DND-41 (cell line): ENCODE measurements at regions not wholly inside any gene's neighbourhood (a gene's known extent, or its start where the extent isn't known, plus 50 kb on each side); places are given as distances from the start of the nearest gene placed in this dataset.

Source experiments
- ATAC-seq: fragments of 200-7000 bp; cut with Tn5 transposase; 3 replicates; pipeline ENCODE4 v1.9.1; 2021; ENCODE audit warnings: low read depth; ENCODE audit not compliant: insufficient read depth
- DNase-seq: peaks from one replicate; pipeline ENCODE4 v3.0.0-alpha.2; 2020
- H2AFZ ChIP-seq: 2 replicates; pipeline ENCODE4 v1.6.0; 2012; ENCODE audit warnings: low read depth, low read length
- H3K27ac ChIP-seq: 2 replicates; pipeline ENCODE4 v1.5.1; 2012; ENCODE audit warnings: low read length, inconsistent platforms
- H3K27me3 ChIP-seq: fragments of 200-600 bp; sonication (generic); 2 replicates; pipeline ENCODE4 v1.6.0; 2012; ENCODE audit warnings: low read length, mild to moderate bottlenecking, inconsistent platforms; ENCODE audit not compliant: insufficient read depth, poor library complexity
- H3K36me3 ChIP-seq: 2 replicates; pipeline ENCODE4 v1.5.1; 2012; ENCODE audit warnings: low read length, inconsistent platforms; ENCODE audit not compliant: insufficient read depth
- H3K4me1 ChIP-seq: 2 replicates; pipeline ENCODE4 v1.5.1; 2012; ENCODE audit warnings: mild to moderate bottlenecking, low read length; ENCODE audit not compliant: insufficient read depth
- H3K4me2 ChIP-seq: 2 replicates; pipeline ENCODE4 v1.6.0; 2012; ENCODE audit warnings: mild to moderate bottlenecking, moderate library complexity, low read length, inconsistent platforms; ENCODE audit not compliant: insufficient read depth
- H3K4me3 ChIP-seq, 2 experiments: fragments of 200-600 bp in 1 of 2; shearing (Covaris generic) in 1 of 2; 2 replicates each; pipeline ENCODE4 v1.5.1; 2012 to 2016; ENCODE audit warnings: inconsistent platforms in 2 of 2, low read length in 2 of 2, mild to moderate bottlenecking in 2 of 2, low read depth in 1 of 2, moderate library complexity in 1 of 2
- H3K79me2 ChIP-seq: 2 replicates; pipeline ENCODE4 v1.6.0; 2012; ENCODE audit warnings: low read length, inconsistent platforms; ENCODE audit not compliant: insufficient read depth
- H3K9ac ChIP-seq: 2 replicates; pipeline ENCODE4 v1.6.0; 2012; ENCODE audit warnings: low read depth, mild to moderate bottlenecking, inconsistent platforms, low read length, moderate library complexity
- H3K9me3 ChIP-seq: 2 replicates; pipeline ENCODE4 v1.5.1; 2012; ENCODE audit warnings: low read length, moderate library complexity, mild to moderate bottlenecking, inconsistent platforms; ENCODE audit not compliant: insufficient read depth, severe bottlenecking
- H4K20me1 ChIP-seq: 2 replicates; pipeline ENCODE4 v1.6.0; 2012; ENCODE audit warnings: low read length; ENCODE audit not compliant: insufficient read depth
- EZH2 ChIP-seq: IDR thresholded peaks from 3 replicates; pipeline ENCODE4 v1.6.1; 2012; ENCODE audit warnings: borderline replicate concordance, low read depth, mild to moderate bottlenecking, moderate library complexity, low read length, inconsistent platforms; ENCODE audit not compliant: severe bottlenecking
- TF ChIP-seq, protein P1 (sequence below): IDR thresholded peaks from 2 replicates; pipeline ENCODE4 v1.5.1; 2012; ENCODE audit warnings: borderline replicate concordance, low read length, moderate library complexity, mild to moderate bottlenecking; ENCODE audit not compliant: poor library complexity, severe bottlenecking; ENCODE audit errors: extremely low read depth

DNA sequence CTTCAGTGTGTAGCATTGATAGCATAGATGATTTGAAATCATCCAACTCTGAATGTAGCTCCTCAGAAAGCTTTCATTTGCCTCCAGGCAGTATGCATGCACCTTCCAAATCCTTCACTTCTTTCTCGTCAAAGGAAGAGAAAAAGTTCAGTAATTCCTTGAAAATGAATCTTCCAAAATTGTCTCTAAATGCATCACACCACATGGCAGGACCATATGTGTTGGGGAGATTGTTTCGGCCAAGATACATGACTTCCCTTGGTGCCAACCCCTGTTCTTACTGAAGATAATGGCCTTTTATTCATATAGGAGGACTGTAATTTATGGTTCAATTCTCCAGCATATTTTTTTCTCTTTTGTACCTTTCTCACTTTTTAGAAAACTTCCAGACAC, 315.6 kb upstream of the SPRY2 start:
- Histone ChIP-seq H3K4me2 (no peak overlapping the region), H3K4me1 (no peaks in the 10 kb centered on the region), H4K20me1 (no peaks in the 10 kb centered on the region), H3K27ac (no peak overlapping the region), H3K4me3 (no peak overlapping the region), H3K79me2 (no peaks in the 10 kb centered on the region), H3K9ac (no peak overlapping the region), H2AFZ (no peak overlapping the region), H3K9me3 (no peaks in the 10 kb centered on the region), H3K27me3 (no peaks in the 10 kb centered on the region), H3K36me3 (no peaks in the 10 kb centered on the region)
- ATAC-seq (no peak), DNase-seq (no peak)
- no peak for TF ChIP-seq EZH2
- TF ChIP-seq, protein P1, sequence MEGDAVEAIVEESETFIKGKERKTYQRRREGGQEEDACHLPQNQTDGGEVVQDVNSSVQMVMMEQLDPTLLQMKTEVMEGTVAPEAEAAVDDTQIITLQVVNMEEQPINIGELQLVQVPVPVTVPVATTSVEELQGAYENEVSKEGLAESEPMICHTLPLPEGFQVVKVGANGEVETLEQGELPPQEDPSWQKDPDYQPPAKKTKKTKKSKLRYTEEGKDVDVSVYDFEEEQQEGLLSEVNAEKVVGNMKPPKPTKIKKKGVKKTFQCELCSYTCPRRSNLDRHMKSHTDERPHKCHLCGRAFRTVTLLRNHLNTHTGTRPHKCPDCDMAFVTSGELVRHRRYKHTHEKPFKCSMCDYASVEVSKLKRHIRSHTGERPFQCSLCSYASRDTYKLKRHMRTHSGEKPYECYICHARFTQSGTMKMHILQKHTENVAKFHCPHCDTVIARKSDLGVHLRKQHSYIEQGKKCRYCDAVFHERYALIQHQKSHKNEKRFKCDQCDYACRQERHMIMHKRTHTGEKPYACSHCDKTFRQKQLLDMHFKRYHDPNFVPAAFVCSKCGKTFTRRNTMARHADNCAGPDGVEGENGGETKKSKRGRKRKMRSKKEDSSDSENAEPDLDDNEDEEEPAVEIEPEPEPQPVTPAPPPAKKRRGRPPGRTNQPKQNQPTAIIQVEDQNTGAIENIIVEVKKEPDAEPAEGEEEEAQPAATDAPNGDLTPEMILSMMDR, result no peak

GRCh38 chr13:80655778-80656511, 315.0 kb upstream of the SPRY2 start:
- no peak overlapping the region for H3K27ac ChIP-seq
- TF ChIP-seq, protein P1, result no peak
- no peak for TF ChIP-seq EZH2
- H3K36me3 ChIP-seq, result no peaks in the 10 kb centered on the region
- H3K79me2 ChIP-seq, result no peaks in the 10 kb centered on the region
- DNase-seq (no peak), ATAC-seq (no peak)
- no peaks in the 10 kb centered on the region for H3K9me3 ChIP-seq
- no peak overlapping the region for H2AFZ ChIP-seq
- H3K9ac ChIP-seq, result no peak overlapping the region
- H3K4me2 ChIP-seq, result no peak overlapping the region
- no peaks in the 10 kb centered on the region for H3K4me1 ChIP-seq
- H3K27me3 ChIP-seq, result no peaks in the 10 kb centered on the region
- no peaks in the 10 kb centered on the region for H4K20me1 ChIP-seq
- no peak overlapping the region for H3K4me3 ChIP-seq

DNA sequence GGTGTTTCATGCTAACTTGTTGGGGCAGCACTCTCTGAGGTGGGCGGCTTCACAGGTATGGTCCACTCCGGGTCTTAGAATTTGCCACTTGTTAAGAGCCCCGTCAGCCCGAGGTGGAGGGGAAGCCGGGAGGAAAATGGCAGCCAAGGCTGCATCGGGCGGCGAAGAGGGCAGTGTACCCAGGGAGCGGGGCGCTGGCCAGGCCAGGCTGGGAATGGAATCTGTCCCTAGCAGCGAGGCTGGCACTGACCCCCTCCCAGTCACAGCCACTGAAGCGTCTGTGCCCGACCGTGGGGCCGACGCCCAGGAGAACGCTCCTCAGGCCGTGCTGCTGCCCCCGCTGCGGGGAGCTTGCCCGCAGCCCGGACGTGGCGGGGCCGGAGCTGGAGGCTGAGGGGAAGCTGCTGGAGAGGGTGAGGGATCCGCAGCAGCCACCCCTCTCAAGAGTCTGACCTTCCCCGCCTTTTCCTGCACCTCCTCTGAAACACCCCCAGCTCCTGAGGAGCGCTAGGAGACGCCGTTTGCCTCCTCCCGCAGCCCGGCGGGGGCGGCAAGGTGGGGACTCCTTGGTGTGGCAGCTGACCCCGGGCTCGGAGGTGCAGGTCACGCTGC, 313.8 kb upstream of the SPRY2 start:
- no peak overlapping the region for H2AFZ ChIP-seq
- DNase-seq (no peak), ATAC-seq (no peak)
- H3K4me1 ChIP-seq, result no peaks in the 10 kb centered on the region
- H3K79me2 ChIP-seq, result no peaks in the 10 kb centered on the region
- H3K9ac ChIP-seq, result no peak overlapping the region
- no peaks in the 10 kb centered on the region for H3K9me3 ChIP-seq
- no peaks in the 10 kb centered on the region for H3K27me3 ChIP-seq
- no peak overlapping the region for H3K27ac ChIP-seq
- no peaks in the 10 kb centered on the region for H4K20me1 ChIP-seq
- no peak overlapping the region for H3K4me3 ChIP-seq
- H3K36me3 ChIP-seq, result no peaks in the 10 kb centered on the region
- H3K4me2 ChIP-seq, result no peak overlapping the region
- TF ChIP-seq EZH2, result no peak
- TF ChIP-seq, protein P1, result no peak
